ENCODE measurements at regions not wholly inside any gene's neighbourhood (a gene's known extent, or its start where the extent isn't known, plus 50 kb on each side); places are given as distances from the start of the nearest gene placed in this dataset.
A peak's percentile ranks its signal among the peaks of the same experiment; 100 is the strongest.

- H3K23ac ChIP-seq (ENCODE audit: insufficient read length) = no peak overlapping the region
- no peaks in the 10 kb centered on the region for H3K79me2 ChIP-seq (ENCODE audit: control insufficient read depth in 1 of 2, insufficient read depth in 2 of 2, low read length in 2 of 2)
- H2BK5ac ChIP-seq (ENCODE audit: low read depth, low read length) = no peak overlapping the region
- no peak overlapping the region for H2BK20ac ChIP-seq (ENCODE audit: low read length)
- no peak overlapping the region for H4K5ac ChIP-seq (ENCODE audit: insufficient read length, low read depth, low read length)
- no peak overlapping the region for H3K27ac ChIP-seq (ENCODE audit: low read depth, low read length)
- H3K4ac ChIP-seq (replicated peaks; ENCODE audit: insufficient read length, low read depth, low read length) = no peak overlapping the region
- peaks cover 0 to 2% (median 0%) of the 10 kb centered on the region in 4 experiments; a peak in 1 of 7 replicates for H3K4me1 ChIP-seq (replicated peaks in 1 of 4; ENCODE audit: control insufficient read depth in 3 of 4, insufficient read depth in 4 of 4, low read length in 3 of 4)
- FAIRE-seq = no peak
- H2AFZ ChIP-seq (ENCODE audit: low read length) = 0 out of 2 replicates have a peak overlapping the region, but pooled peaks have one; percentile 87
- H3K79me1 ChIP-seq (ENCODE audit: low read depth, low read length) = no peaks in the 10 kb centered on the region
- H3K4me2 ChIP-seq (ENCODE audit: insufficient read depth in 1 of 2, low read depth in 2 of 2, low read length in 2 of 2) = no peak overlapping the region
- ChIA-PET CTCF (ENCODE audit: partially characterized antibody) (no interaction called here), POLR2A (ENCODE audit: partially characterized antibody) (no interaction called here)
- H3K27me3 ChIP-seq (replicated peaks in 1 of 4; ENCODE audit: control insufficient read depth in 3 of 4, extremely low read depth in 1 of 4, insufficient read depth in 3 of 4, low read length in 3 of 4) = no peaks in the 10 kb centered on the region
- no peak overlapping the region for H4K8ac ChIP-seq (ENCODE audit: extremely low read depth, insufficient read depth, low read length)
- no peak overlapping the region for H2BK120ac ChIP-seq (replicated peaks; ENCODE audit: low read depth, low read length)
- no peaks in the 10 kb centered on the region for H4K20me1 ChIP-seq (replicated peaks in 1 of 2; ENCODE audit: control insufficient read depth in 1 of 2, insufficient read depth in 2 of 2, low read length in 2 of 2)
- H3K4me3 ChIP-seq (ENCODE audit: extremely low read depth in 1 of 4, insufficient read depth in 2 of 4, low read depth in 3 of 4, low read length in 4 of 4) = no peak overlapping the region
- no peak overlapping the region for H2AK5ac ChIP-seq (ENCODE audit: low read depth, low read length)
- WGBS, 2 experiments (ENCODE audit: extremely low coverage in 1 of 2, insufficient coverage in 1 of 2, insufficient read length in 1 of 2, insufficient replicate concordance in 2 of 2, low coverage in 1 of 2, low lambda C conversion rate in 2 of 2, missing lambda C conversion rate in 1 of 2) = 96% methylated on average over 3 of the region's 3 CpGs; no CpG with 5 or more reads in 1 of the 2 experiments
- H3K56ac ChIP-seq (replicated peaks; ENCODE audit: insufficient read length, low read depth, low read length) = no peak overlapping the region
- H3K14ac ChIP-seq (ENCODE audit: insufficient read length) = no peak overlapping the region
- H3K9me3 ChIP-seq (ENCODE audit: insufficient read depth in 2 of 2, low read depth in 1 of 2, low read length in 1 of 2) = no peaks in the 10 kb centered on the region
- no peak for DNase-seq (ENCODE audit: low read depth in 1 of 2, low spot score in 2 of 2)
- no peaks in the 10 kb centered on the region for H3K36me3 ChIP-seq (ENCODE audit: control insufficient read depth in 2 of 4, insufficient read depth in 4 of 4, low read length in 3 of 4)
- H2BK15ac ChIP-seq (ENCODE audit: low read length) = no peak overlapping the region
- no peak overlapping the region for H2BK12ac ChIP-seq (ENCODE audit: low read depth, low read length)
- H3K18ac ChIP-seq (ENCODE audit: extremely low read depth, low read length) = no peak overlapping the region
- H4K91ac ChIP-seq (replicated peaks; ENCODE audit: insufficient read length, low read length) = no peak overlapping the region
- no peak overlapping the region for H3K9ac ChIP-seq (replicated peaks in 1 of 4; ENCODE audit: extremely low read depth in 1 of 4, low read depth in 3 of 4, low read length in 3 of 4)
- H3K23me2 ChIP-seq (ENCODE audit: low read depth, low read length) = no peaks in the 10 kb centered on the region; the same call in 1 of the 2 replicates
- no peak for TF ChIP-seq BACH1 (IDR thresholded peaks at IDR 0.05; ENCODE audit: low read length)
- TF ChIP-seq JUND (IDR thresholded peaks at IDR 0.05; ENCODE audit: low read length) = no peak
- TF ChIP-seq ASH2L (IDR thresholded peaks at IDR 0.05; ENCODE audit: low read length) = no peak
- no peak for TF ChIP-seq RXRA (IDR thresholded peaks at IDR 0.05; ENCODE audit: insufficient read depth, low read depth, low read length)
- no peak for TF ChIP-seq CTCF (IDR thresholded peaks at IDR 0.05; ENCODE audit: control extremely low read depth in 1 of 3, insufficient read depth in 1 of 3, low read depth in 1 of 3, low read length in 3 of 3)
- TF ChIP-seq ATF2 (IDR thresholded peaks at IDR 0.05; ENCODE audit: low read length) = no peak
- no peak for TF ChIP-seq POLR2AphosphoS5 (IDR thresholded peaks at IDR 0.05; ENCODE audit: low read depth, low read length)
- no peak for TF ChIP-seq RNF2 (IDR thresholded peaks at IDR 0.05; ENCODE audit: borderline replicate concordance, low read depth, low read length, missing control alignments, poor library complexity, severe bottlenecking)
- no peak for TF ChIP-seq CBX8 (IDR thresholded peaks at IDR 0.05; ENCODE audit: borderline replicate concordance, low read depth, low read length)
- TF ChIP-seq KDM5A (IDR thresholded peaks at IDR 0.05; ENCODE audit: low read length) = no peak
Observed at GRCh38 chr9:31023847-31024246, 1360.6 kb upstream of the ACO1 start.
